Muscle of leg (tissue), 3 donors: ENCODE measurements at regions not wholly inside any gene's neighbourhood (a gene's known extent, or its start where the extent isn't known, plus 50 kb on each side); places are given as distances from the start of the nearest gene placed in this dataset.

Experiments
- DNase-seq: peaks from one replicate; pipeline ENCODE4 v3.0.0; 2013
- H3K27ac ChIP-seq: one replicate; pipeline ENCODE4 v1.5.1; 2013; ENCODE audit warnings: mild to moderate bottlenecking, low read length, control low read depth
- H3K27me3 ChIP-seq: one replicate; pipeline ENCODE4 v1.6.1; 2013; ENCODE audit warnings: low read length; ENCODE audit not compliant: control insufficient read depth, insufficient read depth
- H3K36me3 ChIP-seq: one replicate; pipeline ENCODE4 v1.6.1; 2013; ENCODE audit warnings: low read length; ENCODE audit not compliant: control insufficient read depth, insufficient read depth
- H3K4me1 ChIP-seq: one replicate; pipeline ENCODE4 v1.6.1; 2013; ENCODE audit warnings: low read length; ENCODE audit not compliant: control insufficient read depth, insufficient read depth
- H3K4me3 ChIP-seq: one replicate; pipeline ENCODE4 v1.5.1; 2013; ENCODE audit warnings: low read length, control low read depth
- H3K9me3 ChIP-seq: replicated peaks from 2 replicates; pipeline ENCODE4 v1.6.1; 2013; ENCODE audit warnings: low read depth, low read length; ENCODE audit not compliant: control insufficient read depth
- WGBS: methylation state at CpG from one replicate; pipeline ENCODE4 v1.1.5; 2013; ENCODE audit warnings: missing lambda C conversion rate; ENCODE audit not compliant: insufficient coverage; 5-methylcytosine and 5-hydroxymethylcytosine counted together

- DNase-seq, result no peak
- Histone ChIP-seq H3K9me3 (no peaks in the 10 kb centered on the region), H3K4me1 (no peaks in the 10 kb centered on the region), H3K36me3 (no peaks in the 10 kb centered on the region), H3K4me3 (no peak overlapping the region), H3K27ac (no peak overlapping the region), H3K27me3 (no peaks in the 10 kb centered on the region)
These were observed 429.8 kb upstream of the PDZRN3 start for GRCh38 chr3:74054566-74054965.

GRCh38 chr3:74053970-74054516 lies 429.3 kb upstream of the PDZRN3 start:
- no peak for DNase-seq
- no peaks in the 10 kb centered on the region for H3K36me3 ChIP-seq
- H3K4me3 ChIP-seq, result no peak overlapping the region
- H3K4me1 ChIP-seq, result no peaks in the 10 kb centered on the region
- H3K27me3 ChIP-seq, result no peaks in the 10 kb centered on the region
- no peaks in the 10 kb centered on the region for H3K9me3 ChIP-seq
- H3K27ac ChIP-seq, result no peak overlapping the region

GRCh38 chr3:74049444-74049843 lies 424.7 kb upstream of the PDZRN3 start:
- no peak overlapping the region for H3K4me3 ChIP-seq
- H3K27ac ChIP-seq, result no peak overlapping the region
- no peaks in the 10 kb centered on the region for H3K27me3 ChIP-seq
- no peaks in the 10 kb centered on the region for H3K4me1 ChIP-seq
- 72% methylated on average over 2 of the region's 5 CpGs for WGBS
- no peaks in the 10 kb centered on the region for H3K36me3 ChIP-seq
- H3K9me3 ChIP-seq, result no peaks in the 10 kb centered on the region
- no peak for DNase-seq

DNA sequence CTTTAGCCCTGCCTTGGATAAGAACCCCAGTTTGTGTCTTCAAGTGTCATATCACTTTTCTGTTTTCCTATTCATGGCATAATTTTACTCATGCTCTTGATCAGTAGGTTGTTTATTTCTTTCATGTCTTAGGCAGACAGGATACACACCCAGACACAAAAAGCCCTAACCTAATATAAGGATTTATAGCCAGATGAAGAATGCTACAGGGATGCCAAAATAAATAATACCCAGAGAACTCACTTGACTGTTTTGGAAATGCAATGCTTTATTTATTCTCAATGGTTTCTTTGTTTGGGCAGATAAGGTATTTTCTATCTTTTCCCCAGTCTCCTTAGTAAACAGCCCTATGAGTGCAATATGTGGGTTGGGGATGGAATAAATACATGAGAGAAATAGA lies 424.0 kb upstream of the PDZRN3 start:
- no peaks in the 10 kb centered on the region for H3K9me3 ChIP-seq
- H3K27ac ChIP-seq, result no peak overlapping the region
- H3K27me3 ChIP-seq, result no peaks in the 10 kb centered on the region
- H3K36me3 ChIP-seq, result no peaks in the 10 kb centered on the region
- no peak overlapping the region for H3K4me3 ChIP-seq
- DNase-seq, result no peak
- H3K4me1 ChIP-seq, result no peaks in the 10 kb centered on the region

GRCh38 chr3:74045000-74045399 lies 420.3 kb upstream of the PDZRN3 start:
- no peaks in the 10 kb centered on the region for H3K4me1 ChIP-seq
- WGBS, result no CpG with 5 or more reads among the region's 2 CpGs
- no peak for DNase-seq
- H3K9me3 ChIP-seq, result no peaks in the 10 kb centered on the region
- no peaks in the 10 kb centered on the region for H3K27me3 ChIP-seq
- H3K4me3 ChIP-seq, result no peak overlapping the region
- H3K27ac ChIP-seq, result no peak overlapping the region
- no peaks in the 10 kb centered on the region for H3K36me3 ChIP-seq

DNA sequence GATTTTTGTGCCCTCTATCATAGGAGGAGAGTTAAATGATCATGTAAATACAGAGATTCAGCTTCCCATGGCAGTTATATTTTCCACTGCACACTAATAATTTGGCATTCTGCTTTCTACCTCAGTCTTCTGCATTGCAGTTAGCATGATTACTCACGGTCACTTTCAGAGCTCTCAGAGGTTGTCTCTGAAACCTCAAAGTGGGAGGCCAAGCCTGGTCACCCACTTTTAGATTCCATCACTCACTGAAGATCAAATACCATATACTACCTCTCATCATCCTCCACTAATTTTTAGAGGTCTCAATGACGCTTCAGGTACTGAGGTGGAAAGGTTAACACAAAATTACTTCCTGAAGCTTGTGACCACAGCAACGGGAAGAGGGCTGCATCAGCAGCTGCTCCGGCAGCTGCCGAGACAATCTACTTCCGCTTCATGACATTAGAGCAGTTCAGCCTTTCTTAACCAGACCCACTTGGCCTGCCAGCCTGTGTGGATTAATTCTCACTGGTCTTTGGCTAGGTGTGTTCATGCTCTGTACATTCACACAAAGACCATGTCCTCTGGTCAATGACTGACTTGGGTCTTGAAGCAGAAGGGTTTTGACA lies 416.4 kb upstream of the PDZRN3 start:
- Histone ChIP-seq H3K27me3 (no peaks in the 10 kb centered on the region), H3K27ac (no peak overlapping the region), H3K4me3 (no peak overlapping the region), H3K9me3 (no peaks in the 10 kb centered on the region), H3K36me3 (no peaks in the 10 kb centered on the region), H3K4me1 (no peaks in the 10 kb centered on the region)
- DNase-seq, result no peak
- WGBS, result 43% methylated on average over 6 of the region's 6 CpGs

DNA sequence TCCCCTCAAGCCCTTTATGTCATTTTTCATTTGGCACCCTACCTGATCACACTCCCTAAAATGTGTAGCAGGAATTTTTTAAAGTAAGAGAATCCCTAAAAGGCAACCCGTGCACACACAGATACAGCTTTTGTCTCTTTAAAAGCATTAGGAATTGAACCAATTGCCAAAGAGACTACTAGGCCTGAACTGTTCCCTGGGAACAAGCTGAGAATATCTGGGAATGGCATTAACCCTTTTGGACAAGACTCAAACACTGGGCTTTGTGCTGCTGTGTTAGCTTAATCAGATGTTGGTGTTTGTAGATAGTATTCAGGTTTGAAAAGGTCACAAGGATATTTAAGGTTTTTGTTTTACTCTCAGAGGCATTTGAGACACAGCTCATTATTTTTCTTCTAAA lies 414.4 kb upstream of the PDZRN3 start:
- H3K27ac ChIP-seq, result no peak overlapping the region
- no peaks in the 10 kb centered on the region for H3K36me3 ChIP-seq
- H3K27me3 ChIP-seq, result no peaks in the 10 kb centered on the region
- no peak overlapping the region for H3K4me3 ChIP-seq
- no peaks in the 10 kb centered on the region for H3K9me3 ChIP-seq
- no peaks in the 10 kb centered on the region for H3K4me1 ChIP-seq
- no CpG with 5 or more reads among the region's 1 CpG for WGBS
- peak; percentile 68 for DNase-seq

DNA sequence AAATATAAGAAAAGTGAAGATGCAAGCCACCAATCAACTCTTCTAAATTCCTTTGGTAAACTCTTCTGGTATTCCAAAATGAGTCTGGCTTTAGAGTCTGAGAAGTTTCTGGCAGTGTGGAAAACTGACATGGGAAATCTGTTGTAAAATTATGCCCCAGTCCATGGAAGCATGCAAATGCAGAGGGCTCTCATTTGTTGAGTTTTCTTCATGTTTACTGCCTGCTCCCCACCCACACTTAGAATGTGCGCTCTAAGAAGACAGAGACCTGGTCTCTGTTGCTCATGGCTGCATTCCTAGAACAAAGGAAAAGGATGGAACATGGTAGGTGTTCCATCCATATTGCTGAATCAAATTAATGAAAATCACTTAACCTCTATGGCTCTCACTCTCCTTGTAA lies 411.8 kb upstream of the PDZRN3 start:
- no peak for DNase-seq
- no peaks in the 10 kb centered on the region for H3K27me3 ChIP-seq
- H3K9me3 ChIP-seq, result no peaks in the 10 kb centered on the region
- no peaks in the 10 kb centered on the region for H3K36me3 ChIP-seq
- no CpG with 5 or more reads among the region's 1 CpG for WGBS
- H3K27ac ChIP-seq, result no peak overlapping the region
- no peak overlapping the region for H3K4me3 ChIP-seq
- no peaks in the 10 kb centered on the region for H3K4me1 ChIP-seq

DNA sequence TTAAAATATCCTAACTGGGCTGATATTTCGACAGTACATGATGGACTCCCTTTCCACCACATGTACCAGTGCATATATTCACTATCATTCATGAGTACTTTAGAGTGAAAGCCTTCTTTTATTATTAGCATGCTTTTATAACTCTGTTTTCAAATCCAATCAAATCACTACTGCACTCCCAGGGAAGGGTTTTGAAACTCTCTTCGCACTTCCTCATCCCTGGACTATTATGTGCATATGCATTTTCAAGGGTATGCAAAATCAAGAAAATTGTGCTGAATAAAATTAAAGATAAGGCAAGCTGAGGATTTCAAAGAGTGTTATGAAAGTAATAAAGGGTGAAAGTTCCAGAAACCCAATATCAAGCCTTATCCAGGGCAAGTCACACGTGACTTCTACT lies 411.4 kb upstream of the PDZRN3 start:
- no peaks in the 10 kb centered on the region for H3K36me3 ChIP-seq
- H3K4me1 ChIP-seq, result no peaks in the 10 kb centered on the region
- no peak overlapping the region for H3K27ac ChIP-seq
- no peak for DNase-seq
- no CpG with 5 or more reads among the region's 3 CpGs for WGBS
- no peak overlapping the region for H3K4me3 ChIP-seq
- H3K9me3 ChIP-seq, result no peaks in the 10 kb centered on the region
- H3K27me3 ChIP-seq, result no peaks in the 10 kb centered on the region

DNA sequence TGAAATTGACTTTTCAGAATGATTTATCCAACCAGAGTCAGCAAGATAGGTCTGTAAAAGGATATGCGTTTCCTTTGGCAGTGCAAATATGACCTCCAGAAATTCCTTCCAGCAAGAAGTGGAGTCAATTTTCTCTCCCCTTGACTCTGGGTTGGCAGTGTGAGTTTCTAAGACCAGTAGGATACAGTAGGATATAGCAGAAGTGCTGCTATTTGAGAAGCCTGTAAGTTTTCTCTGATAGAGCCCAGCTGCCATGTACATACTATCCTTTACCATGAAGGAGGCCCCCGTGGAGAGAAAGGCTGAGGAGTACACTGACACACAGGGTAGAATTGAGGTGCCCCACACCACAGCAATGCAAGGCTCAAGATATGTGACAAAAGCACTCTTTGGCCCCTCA lies 409.1 kb upstream of the PDZRN3 start:
- H3K36me3 ChIP-seq, result no peaks in the 10 kb centered on the region
- WGBS, result no CpG with 5 or more reads among the region's 2 CpGs
- DNase-seq, result no peak

DNA sequence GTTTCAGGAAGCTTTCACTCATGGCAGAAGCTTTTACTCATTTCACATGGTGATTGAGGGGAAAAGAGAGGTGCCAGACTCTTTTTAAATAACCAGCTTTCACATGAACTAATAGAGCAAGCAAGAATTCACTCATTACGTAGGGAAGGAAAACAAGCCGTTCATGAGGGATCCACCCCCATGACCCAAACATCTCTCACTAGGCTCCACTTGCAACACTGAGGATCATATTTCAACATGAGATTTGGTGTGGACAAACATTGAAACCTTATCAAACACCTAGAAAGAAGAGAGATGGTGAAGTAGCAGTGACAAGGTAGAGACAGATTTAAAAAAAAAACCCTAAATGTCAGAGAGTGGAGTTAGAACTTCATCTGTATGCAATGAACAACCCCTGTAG lies 408.6 kb upstream of the PDZRN3 start:
- H3K4me1 ChIP-seq, result no peaks in the 10 kb centered on the region
- H3K9me3 ChIP-seq, result no peaks in the 10 kb centered on the region
- no CpG with 5 or more reads among the region's 2 CpGs for WGBS
- H3K27me3 ChIP-seq, result no peaks in the 10 kb centered on the region
- DNase-seq, result no peak
- no peak overlapping the region for H3K4me3 ChIP-seq
- no peaks in the 10 kb centered on the region for H3K36me3 ChIP-seq
- no peak overlapping the region for H3K27ac ChIP-seq

More for the DNA sequence above, 409.1 kb upstream of the PDZRN3 start:
- Histone ChIP-seq H3K27me3 (no peaks in the 10 kb centered on the region), H3K9me3 (no peaks in the 10 kb centered on the region), H3K4me3 (no peak overlapping the region), H3K27ac (no peak overlapping the region), H3K4me1 (no peaks in the 10 kb centered on the region)
